PC-3 (cell line): ENCODE measurements at regions not wholly inside any gene's neighbourhood (a gene's known extent, or its start where the extent isn't known, plus 50 kb on each side); places are given as distances from the start of the nearest gene placed in this dataset.

Experiments used
- ATAC-seq: fragments of 200-7000 bp; cut with Tn5 transposase; 2 replicates; pipeline ENCODE4 v1.9.1; 2020; ENCODE audit warnings: mild to moderate bottlenecking, moderate library complexity
- BruUV-seq: library from RNA; stranded (reverse); fragments of 400-500 nt; replicated peaks from 2 replicates; lab custom pipeline; 2021; lab: Mats Ljungman, UMichigan
- CTCF ChIA-PET: fragments of 300-600 bp; sonication (Branson Sonifier 250); formaldehyde crosslinking; loops from one replicate; lab custom pipeline; 2022; ENCODE audit warnings: antibody characterized with exemption; lab: Charles Lee
- POLR2A ChIA-PET: fragments of 300-600 bp; sonication (Branson Sonifier 250); formaldehyde crosslinking; loops from one replicate; lab custom pipeline; 2022; ENCODE audit warnings: antibody characterized with exemption; ENCODE audit not compliant: unreplicated experiment; lab: Charles Lee
- DNase-seq: peaks from one replicate; pipeline ENCODE4 v3.0.0-alpha.2; 2015
- H2AFZ ChIP-seq: fragments of 300-600 bp; sonication (generic); 2 replicates; pipeline ENCODE4 v1.6.0; 2016; ENCODE audit warnings: antibody characterized with exemption, low read length
- H3F3A ChIP-seq: fragments of 300-600 bp; sonication (generic); one replicate; pipeline ENCODE4 v1.6.0; 2017; ENCODE audit warnings: antibody characterized with exemption, low read length, control low read depth, mild to moderate bottlenecking; ENCODE audit not compliant: unreplicated experiment
- H3K27ac ChIP-seq: fragments of 300-600 bp; sonication (generic); 2 replicates; pipeline ENCODE4 v1.5.1; 2016; ENCODE audit warnings: mild to moderate bottlenecking, low read length
- H3K27me3 ChIP-seq: fragments of 300-600 bp; sonication (generic); 2 replicates; pipeline ENCODE4 v1.6.1; 2016; ENCODE audit warnings: low read length, mixed read lengths
- H3K36me3 ChIP-seq: fragments of 300-600 bp; sonication (generic); 2 replicates; pipeline ENCODE4 v1.6.1; 2016; ENCODE audit warnings: low read depth, mixed run types, low read length, mixed read lengths
- H3K4me1 ChIP-seq: fragments of 300-600 bp; sonication (generic); 2 replicates; pipeline ENCODE4 v1.5.1; 2016; ENCODE audit warnings: low read length; ENCODE audit not compliant: insufficient read depth
- H3K4me2 ChIP-seq: fragments of 300-600 bp; sonication (generic); 2 replicates; pipeline ENCODE4 v1.6.0; 2016; ENCODE audit warnings: low read length
- H3K4me3 ChIP-seq: fragments of 300-600 bp; sonication (generic); 2 replicates; pipeline ENCODE4 v1.5.1; 2016; ENCODE audit warnings: mild to moderate bottlenecking, low read length, mixed read lengths
- H3K79me2 ChIP-seq: fragments of 300-600 bp; sonication (generic); 2 replicates; pipeline ENCODE4 v1.6.1; 2017; ENCODE audit warnings: low read length, mixed read lengths
- H3K9ac ChIP-seq: fragments of 300-600 bp; sonication (generic); 2 replicates; pipeline ENCODE4 v1.6.0; 2016; ENCODE audit warnings: mild to moderate bottlenecking, low read length
- H3K9me2 ChIP-seq: fragments of 300-600 bp; sonication (generic); replicated peaks from 2 replicates; pipeline ENCODE4 v1.6.1; 2016; ENCODE audit warnings: mixed run types, low read length, mixed read lengths
- H3K9me3 ChIP-seq: fragments of 300-600 bp; sonication (generic); 2 replicates; pipeline ENCODE4 v1.6.1; 2016; ENCODE audit warnings: low read length, mixed read lengths
- H4K20me1 ChIP-seq: fragments of 300-600 bp; sonication (generic); 2 replicates; pipeline ENCODE4 v1.6.1; 2016; ENCODE audit warnings: low read length, mixed read lengths
- CTCF ChIP-seq: fragments of 300-600 bp; sonication (generic); conservative IDR thresholded peaks from 2 replicates; pipeline ENCODE4 v1.5.1; 2017; ENCODE audit warnings: antibody characterized with exemption, low read depth, mild to moderate bottlenecking, low read length
- EZH2 ChIP-seq: fragments of 300-600 bp; sonication (generic); IDR thresholded peaks from one replicate; pipeline ENCODE4 v1.6.1; 2017; ENCODE audit warnings: antibody characterized with exemption, mild to moderate bottlenecking, low read length; ENCODE audit not compliant: unreplicated experiment
- EZH2phosphoT487 ChIP-seq: fragments of 300-600 bp; sonication (generic); IDR thresholded peaks from 2 replicates; pipeline ENCODE4 v1.6.1; 2018; ENCODE audit warnings: mild to moderate bottlenecking, antibody characterized with exemption, low read length, borderline replicate concordance
- intact Hi-C: fragments of 100-400 bp; cut with micrococcal nuclease; formaldehyde crosslinking; loops from 2 replicates; pipeline ENCODE4 v1.9.0; 2023

- ChIA-PET POLR2A (no interaction called here), CTCF (no interaction called here)
- H3K27ac ChIP-seq = no peak overlapping the region
- H3K9me2 ChIP-seq = no peaks in the 10 kb centered on the region
- ATAC-seq = no peak
- no peaks in the 10 kb centered on the region for H3K36me3 ChIP-seq
- no peaks in the 10 kb centered on the region for H3K9me3 ChIP-seq
- TF ChIP-seq CTCF (no peak), EZH2 (no peak), EZH2phosphoT487 (no peak)
- H3K4me1 ChIP-seq = no peaks in the 10 kb centered on the region
- no peaks in the 10 kb centered on the region for H3F3A ChIP-seq
- H3K9ac ChIP-seq = no peak overlapping the region
- H3K27me3 ChIP-seq = peaks cover 3% of the 10 kb centered on the region; the same call in 1 of the 2 replicates
- no peak overlapping the region for H3K4me3 ChIP-seq
- intact Hi-C loops = no loop called here
- no peak for DNase-seq
- no peaks in the 10 kb centered on the region for H3K79me2 ChIP-seq
- H3K4me2 ChIP-seq = no peak overlapping the region
- no peak overlapping the region for H2AFZ ChIP-seq
- no TSS peak for BruUV-seq
- no peaks in the 10 kb centered on the region for H4K20me1 ChIP-seq
Observed at GRCh38 chr7:156020566-156020965, 208.3 kb upstream of the SHH start.

GRCh38 chr7:156019776-156020565 is 207.7 kb upstream of the SHH start:
- TF ChIP-seq CTCF (no peak), EZH2phosphoT487 (no peak), EZH2 (no peak)
- Histone ChIP-seq H3F3A (no peaks in the 10 kb centered on the region), H3K9me2 (no peaks in the 10 kb centered on the region), H3K27ac (no peak overlapping the region), H3K9me3 (no peaks in the 10 kb centered on the region), H3K9ac (no peak overlapping the region), H3K4me3 (no peak overlapping the region), H3K4me2 (no peak overlapping the region), H3K27me3 (peaks cover 3% of the 10 kb centered on the region; the same call in 1 of the 2 replicates), H3K36me3 (no peaks in the 10 kb centered on the region), H4K20me1 (no peaks in the 10 kb centered on the region), H3K4me1 (no peaks in the 10 kb centered on the region), H3K79me2 (no peaks in the 10 kb centered on the region), H2AFZ (no peak overlapping the region)
- intact Hi-C loops = no loop called here
- ATAC-seq = no peak
- BruUV-seq = no TSS peak
- DNase-seq = no peak
- ChIA-PET CTCF (no interaction called here), POLR2A (no interaction called here)

DNA sequence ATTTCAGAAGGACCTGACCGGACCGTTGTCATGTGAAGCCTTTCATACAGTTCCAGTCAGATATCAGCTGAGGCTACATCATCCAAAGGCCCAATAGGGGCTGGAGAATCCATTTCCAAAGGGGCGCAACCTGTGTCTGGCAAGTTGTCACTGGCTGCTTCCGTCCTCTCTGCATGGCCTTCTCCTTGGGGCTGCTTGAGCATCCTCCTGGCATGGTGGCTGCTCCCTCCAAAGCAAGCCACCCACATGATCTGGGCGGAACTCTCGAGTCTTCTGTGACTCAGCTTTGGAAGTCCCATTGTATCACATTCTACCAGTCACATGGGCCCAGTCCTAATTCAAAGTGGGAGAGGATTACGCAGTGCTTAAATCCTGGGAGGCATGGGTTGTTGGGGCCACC is 207.0 kb upstream of the SHH start:
- H3K27me3 ChIP-seq = peaks cover 3% of the 10 kb centered on the region; the same call in 1 of the 2 replicates
- H3K4me2 ChIP-seq = no peak overlapping the region

More for the DNA sequence above, 207.0 kb upstream of the SHH start:
- no peak overlapping the region for H3K9ac ChIP-seq
- ChIA-PET CTCF (no interaction called here), POLR2A (no interaction called here)
- no peaks in the 10 kb centered on the region for H3K4me1 ChIP-seq
- no peak for ATAC-seq
- no peaks in the 10 kb centered on the region for H3K79me2 ChIP-seq
- no peak for DNase-seq
- no TSS peak for BruUV-seq
- intact Hi-C loops = no loop called here
- H3K9me3 ChIP-seq = no peaks in the 10 kb centered on the region
- H3K36me3 ChIP-seq = no peaks in the 10 kb centered on the region
- H4K20me1 ChIP-seq = no peaks in the 10 kb centered on the region
- no peaks in the 10 kb centered on the region for H3K9me2 ChIP-seq
- no peak for TF ChIP-seq EZH2phosphoT487
- TF ChIP-seq CTCF = no peak
- TF ChIP-seq EZH2 = no peak
- H3F3A ChIP-seq = no peaks in the 10 kb centered on the region
- H3K27ac ChIP-seq = no peak overlapping the region
- no peak overlapping the region for H3K4me3 ChIP-seq
- no peak overlapping the region for H2AFZ ChIP-seq
